PFSK-1 (cell line): ENCODE measurements at regions not wholly inside any gene's neighbourhood (a gene's known extent, or its start where the extent isn't known, plus 50 kb on each side); places are given as distances from the start of the nearest gene placed in this dataset.

Source experiments
- FOXP2 ChIP-seq: optimal IDR thresholded peaks from 2 replicates; pipeline ENCODE3; 2011; ENCODE audit warnings: borderline replicate concordance, control low read depth, inconsistent platforms; ENCODE audit not compliant: insufficient read depth; ENCODE audit errors: extremely low read length, extremely low read depth
- POLR2AphosphoS5 ChIP-seq: IDR thresholded peaks from 2 replicates; pipeline ENCODE4 v1.6.1; 2012; ENCODE audit warnings: low read depth, mild to moderate bottlenecking, control low read depth, low read length, moderate library complexity
- SIN3A ChIP-seq: IDR thresholded peaks from 2 replicates; pipeline ENCODE4 v1.6.1; 2012; ENCODE audit warnings: mild to moderate bottlenecking, low read length, moderate library complexity, borderline replicate concordance; ENCODE audit not compliant: insufficient read depth
- TAF1 ChIP-seq: IDR thresholded peaks from 2 replicates; pipeline ENCODE4 v1.6.1; 2012; ENCODE audit warnings: low read length, control low read depth, borderline replicate concordance; ENCODE audit not compliant: insufficient read depth
- TF ChIP-seq, protein P1 (sequence below), 2 experiments: IDR thresholded peaks; 2 replicates each; pipeline versions ENCODE4 v1.6.1 to v1.8.0; 2011 to 2012; ENCODE audit warnings: low read depth in 2 of 2, low read length in 2 of 2, control low read depth in 1 of 2, inconsistent platforms in 1 of 2, mild to moderate bottlenecking in 1 of 2, moderate library complexity in 1 of 2; ENCODE audit not compliant: insufficient read depth in 1 of 2

DNA sequence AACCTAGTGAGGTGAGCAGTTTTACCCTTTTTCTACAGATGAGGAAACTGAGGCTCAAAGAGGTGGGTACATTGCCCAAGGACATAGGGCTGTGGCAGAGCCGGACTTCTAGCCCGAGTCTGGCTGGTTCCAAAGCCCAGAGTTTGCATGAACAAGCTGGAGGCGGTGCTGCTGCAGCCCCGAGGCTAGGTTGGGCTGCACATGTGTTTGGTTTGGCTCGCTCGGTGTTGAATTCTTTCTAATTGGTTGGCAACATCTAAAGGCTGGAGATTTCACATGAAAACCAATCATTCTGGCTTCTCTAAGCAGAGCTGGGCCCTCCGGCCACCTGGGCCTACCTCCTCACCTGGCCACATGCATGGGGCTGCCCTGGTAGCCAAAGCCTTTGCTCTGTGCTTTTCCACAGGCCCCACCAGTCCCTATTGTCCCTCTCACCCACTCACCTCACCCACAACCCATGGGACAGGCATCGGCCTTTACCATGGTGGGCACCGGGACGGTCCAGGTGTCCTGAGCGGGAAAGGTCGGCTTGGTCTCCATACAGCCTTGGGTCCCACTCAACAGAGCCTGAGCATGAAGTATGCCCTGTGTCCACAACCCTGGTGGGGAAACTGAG, 262.3 kb downstream of the NSG2 start:
- no peak for TF ChIP-seq TAF1
- TF ChIP-seq POLR2AphosphoS5, result no peak
- no peak for TF ChIP-seq FOXP2
- TF ChIP-seq, protein P1, sequence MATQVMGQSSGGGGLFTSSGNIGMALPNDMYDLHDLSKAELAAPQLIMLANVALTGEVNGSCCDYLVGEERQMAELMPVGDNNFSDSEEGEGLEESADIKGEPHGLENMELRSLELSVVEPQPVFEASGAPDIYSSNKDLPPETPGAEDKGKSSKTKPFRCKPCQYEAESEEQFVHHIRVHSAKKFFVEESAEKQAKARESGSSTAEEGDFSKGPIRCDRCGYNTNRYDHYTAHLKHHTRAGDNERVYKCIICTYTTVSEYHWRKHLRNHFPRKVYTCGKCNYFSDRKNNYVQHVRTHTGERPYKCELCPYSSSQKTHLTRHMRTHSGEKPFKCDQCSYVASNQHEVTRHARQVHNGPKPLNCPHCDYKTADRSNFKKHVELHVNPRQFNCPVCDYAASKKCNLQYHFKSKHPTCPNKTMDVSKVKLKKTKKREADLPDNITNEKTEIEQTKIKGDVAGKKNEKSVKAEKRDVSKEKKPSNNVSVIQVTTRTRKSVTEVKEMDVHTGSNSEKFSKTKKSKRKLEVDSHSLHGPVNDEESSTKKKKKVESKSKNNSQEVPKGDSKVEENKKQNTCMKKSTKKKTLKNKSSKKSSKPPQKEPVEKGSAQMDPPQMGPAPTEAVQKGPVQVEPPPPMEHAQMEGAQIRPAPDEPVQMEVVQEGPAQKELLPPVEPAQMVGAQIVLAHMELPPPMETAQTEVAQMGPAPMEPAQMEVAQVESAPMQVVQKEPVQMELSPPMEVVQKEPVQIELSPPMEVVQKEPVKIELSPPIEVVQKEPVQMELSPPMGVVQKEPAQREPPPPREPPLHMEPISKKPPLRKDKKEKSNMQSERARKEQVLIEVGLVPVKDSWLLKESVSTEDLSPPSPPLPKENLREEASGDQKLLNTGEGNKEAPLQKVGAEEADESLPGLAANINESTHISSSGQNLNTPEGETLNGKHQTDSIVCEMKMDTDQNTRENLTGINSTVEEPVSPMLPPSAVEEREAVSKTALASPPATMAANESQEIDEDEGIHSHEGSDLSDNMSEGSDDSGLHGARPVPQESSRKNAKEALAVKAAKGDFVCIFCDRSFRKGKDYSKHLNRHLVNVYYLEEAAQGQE (IDR thresholded peaks at IDR 0.05; ENCODE audit: insufficient read depth in 1 of 2, low read depth in 2 of 2, low read length in 2 of 2), result no peak
- TF ChIP-seq SIN3A, result no peak
